ENCODE measurements at regions not wholly inside any gene's neighbourhood (a gene's known extent, or its start where the extent isn't known, plus 50 kb on each side); places are given as distances from the start of the nearest gene placed in this dataset.

DNA sequence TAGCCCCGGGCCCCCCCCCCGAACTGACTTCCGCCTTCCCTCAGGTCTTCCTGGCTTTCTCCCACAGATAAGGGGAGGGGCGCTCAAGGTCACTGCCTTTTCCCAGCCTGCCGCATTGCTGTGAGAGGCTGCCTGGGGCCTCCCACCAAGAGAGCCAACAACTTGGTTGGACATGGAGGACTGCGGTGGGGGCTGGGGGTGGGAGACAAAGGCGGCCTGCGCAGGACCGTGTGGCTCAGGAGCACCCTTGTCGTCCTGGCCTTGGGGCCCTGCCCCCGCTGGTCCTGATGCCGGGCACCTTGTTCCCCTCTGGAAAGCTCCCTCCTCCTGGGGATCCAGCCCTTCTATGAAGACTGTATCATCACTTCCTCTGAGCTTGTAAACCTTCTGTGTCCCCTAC is 105.6 kb upstream of the FOXF1 start:
- WGBS, 2 donors, result 65 to 71% methylated on average over 10 to 11 of the region's 12 CpGs
- intact Hi-C loops (cut with DNase I), result no loop called here
- Histone ChIP-seq H3K27ac (no peak overlapping the region), H3K9me3 (no peaks in the 10 kb centered on the region), H3K4me3 (replicated peaks in 1 of 3) (no peak overlapping the region), H3K27me3 (no peaks in the 10 kb centered on the region), H3K4me1 (no peaks in the 10 kb centered on the region), H3K36me3 (no peaks in the 10 kb centered on the region)
- DNase-seq, result no peak
- TF ChIP-seq, protein P1, sequence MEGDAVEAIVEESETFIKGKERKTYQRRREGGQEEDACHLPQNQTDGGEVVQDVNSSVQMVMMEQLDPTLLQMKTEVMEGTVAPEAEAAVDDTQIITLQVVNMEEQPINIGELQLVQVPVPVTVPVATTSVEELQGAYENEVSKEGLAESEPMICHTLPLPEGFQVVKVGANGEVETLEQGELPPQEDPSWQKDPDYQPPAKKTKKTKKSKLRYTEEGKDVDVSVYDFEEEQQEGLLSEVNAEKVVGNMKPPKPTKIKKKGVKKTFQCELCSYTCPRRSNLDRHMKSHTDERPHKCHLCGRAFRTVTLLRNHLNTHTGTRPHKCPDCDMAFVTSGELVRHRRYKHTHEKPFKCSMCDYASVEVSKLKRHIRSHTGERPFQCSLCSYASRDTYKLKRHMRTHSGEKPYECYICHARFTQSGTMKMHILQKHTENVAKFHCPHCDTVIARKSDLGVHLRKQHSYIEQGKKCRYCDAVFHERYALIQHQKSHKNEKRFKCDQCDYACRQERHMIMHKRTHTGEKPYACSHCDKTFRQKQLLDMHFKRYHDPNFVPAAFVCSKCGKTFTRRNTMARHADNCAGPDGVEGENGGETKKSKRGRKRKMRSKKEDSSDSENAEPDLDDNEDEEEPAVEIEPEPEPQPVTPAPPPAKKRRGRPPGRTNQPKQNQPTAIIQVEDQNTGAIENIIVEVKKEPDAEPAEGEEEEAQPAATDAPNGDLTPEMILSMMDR (IDR thresholded peaks at IDR 0.05), result no peak
- no peak for TF ChIP-seq POLR2A (IDR thresholded peaks at IDR 0.05)

DNA sequence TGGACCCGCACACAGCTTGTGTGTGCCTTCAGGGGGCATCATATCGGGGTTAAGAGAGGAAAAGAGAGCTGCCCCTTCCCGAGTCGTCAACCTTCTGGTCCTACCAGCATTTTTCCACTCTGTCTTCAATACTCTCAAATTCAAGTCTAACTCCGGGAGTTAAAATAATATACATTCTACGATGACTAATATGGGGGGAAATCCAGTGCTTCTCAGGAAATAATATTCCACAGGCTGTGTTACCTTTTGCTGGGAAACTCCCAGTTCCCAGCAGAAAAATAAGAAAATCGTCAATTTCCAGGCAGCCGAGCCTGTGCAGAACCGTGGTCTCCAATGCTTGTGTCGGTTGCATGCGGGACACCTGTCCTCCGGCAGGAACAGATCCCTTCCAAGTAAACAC is 105.0 kb upstream of the FOXF1 start:
- intact Hi-C loops (cut with DNase I), result no loop called here
- Histone ChIP-seq H3K4me1 (no peaks in the 10 kb centered on the region), H3K27ac (no peak overlapping the region), H3K9me3 (no peaks in the 10 kb centered on the region), H3K27me3 (no peaks in the 10 kb centered on the region), H3K36me3 (no peaks in the 10 kb centered on the region), H3K4me3 (replicated peaks in 1 of 3) (no peak overlapping the region)
- no peak for TF ChIP-seq POLR2A (IDR thresholded peaks at IDR 0.05)
- TF ChIP-seq, protein P1 (IDR thresholded peaks at IDR 0.05), result no peak
- 62 to 67% methylated on average over 12 of the region's 12 CpGs for WGBS, 2 donors
- DNase-seq, result no peak

DNA sequence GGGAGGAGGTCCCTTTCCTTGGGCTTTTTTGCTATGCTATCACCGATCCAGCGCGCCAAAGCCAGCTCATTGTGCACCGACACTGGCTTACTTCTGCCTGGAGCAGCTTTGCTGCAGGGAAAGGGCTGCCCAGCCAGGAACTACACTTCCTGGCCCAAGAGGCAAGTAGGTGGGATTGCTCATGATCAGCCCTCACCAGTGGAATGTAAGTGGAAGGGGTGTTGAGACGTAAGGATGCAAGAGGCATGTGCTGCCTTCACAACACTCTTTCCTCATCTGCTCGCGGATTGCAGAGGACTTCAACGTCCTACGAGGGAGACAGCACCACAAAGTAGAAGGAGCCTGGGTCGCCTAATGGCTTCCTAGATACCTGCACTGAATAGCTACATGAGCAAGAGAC is 104.3 kb upstream of the FOXF1 start:
- Histone ChIP-seq H3K36me3 (no peaks in the 10 kb centered on the region), H3K4me1 (no peaks in the 10 kb centered on the region), H3K27me3 (no peaks in the 10 kb centered on the region), H3K4me3 (replicated peaks in 1 of 3) (no peak overlapping the region), H3K27ac (no peak overlapping the region), H3K9me3 (no peaks in the 10 kb centered on the region)
- TF ChIP-seq, protein P1 (IDR thresholded peaks at IDR 0.05), result no peak
- no peak for TF ChIP-seq POLR2A (IDR thresholded peaks at IDR 0.05)
- WGBS, 2 donors, result 64 to 66% methylated on average over 10 of the region's 10 CpGs
- DNase-seq, result no peak
- intact Hi-C loops (cut with DNase I), result no loop called here

DNA sequence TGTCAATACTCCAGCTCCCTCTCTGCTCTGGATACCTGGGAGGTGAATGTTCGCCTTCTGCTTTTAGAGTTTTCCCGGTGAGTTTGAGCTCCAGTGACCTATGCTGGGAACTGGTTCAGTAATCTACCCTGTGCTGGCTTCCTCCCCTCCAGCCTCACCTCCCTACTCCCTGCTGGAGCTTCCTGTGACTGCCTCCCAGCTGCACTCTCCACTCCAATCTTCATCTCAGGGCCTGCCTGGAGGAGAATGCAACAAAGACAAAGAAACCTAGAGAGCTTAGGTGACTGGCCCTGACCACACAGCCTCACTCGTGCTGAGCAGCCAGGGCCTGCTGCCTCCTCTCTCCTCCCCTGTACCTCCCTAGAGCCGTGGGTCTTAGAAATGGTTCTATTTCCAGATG is 101.6 kb upstream of the FOXF1 start:
- WGBS, 2 donors, result 63 to 72% methylated on average over 3 to 4 of the region's 4 CpGs
- TF ChIP-seq, protein P1 (IDR thresholded peaks at IDR 0.05), result no peak
- no peak for TF ChIP-seq POLR2A (IDR thresholded peaks at IDR 0.05)

DNA sequence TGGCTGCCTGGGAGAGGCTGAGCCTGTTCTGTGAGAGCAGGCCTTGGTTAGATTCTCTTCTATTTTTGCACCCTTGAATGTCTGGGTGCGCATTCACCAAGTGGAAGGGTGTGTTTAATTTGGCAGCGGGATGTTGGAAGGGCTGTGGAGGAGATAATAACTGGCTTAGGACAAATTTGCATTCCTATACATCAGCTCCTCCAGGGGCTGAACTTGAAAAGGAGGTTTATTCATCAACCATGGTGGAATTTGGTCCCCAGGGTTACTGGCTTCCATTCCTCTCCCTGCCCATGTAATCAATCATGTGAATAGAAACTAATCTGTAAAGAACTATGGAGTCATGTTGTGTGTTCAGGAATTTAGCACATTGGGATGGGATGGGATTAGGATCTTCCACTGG is 100.2 kb upstream of the FOXF1 start:
- H3K9me3 ChIP-seq, result no peaks in the 10 kb centered on the region
- H3K27me3 ChIP-seq, result peaks cover 3% of the 10 kb centered on the region
- H3K4me3 ChIP-seq (replicated peaks in 1 of 3), result no peak overlapping the region
- TF ChIP-seq POLR2A (IDR thresholded peaks at IDR 0.05), result no peak
- TF ChIP-seq, protein P1 (IDR thresholded peaks at IDR 0.05), result no peak
- H3K4me1 ChIP-seq, result no peaks in the 10 kb centered on the region
- intact Hi-C loops (cut with DNase I), result no loop called here
- WGBS, 2 donors, result 69 to 76% methylated on average over 2 of the region's 2 CpGs
- no peak for DNase-seq
- no peaks in the 10 kb centered on the region for H3K36me3 ChIP-seq
- no peak overlapping the region for H3K27ac ChIP-seq

More for the DNA sequence above, 101.6 kb upstream of the FOXF1 start:
- intact Hi-C loops (cut with DNase I), result no loop called here
- Histone ChIP-seq H3K9me3 (no peaks in the 10 kb centered on the region), H3K36me3 (no peaks in the 10 kb centered on the region), H3K27me3 (peaks cover 3% of the 10 kb centered on the region), H3K4me3 (replicated peaks in 1 of 3) (no peak overlapping the region), H3K27ac (no peak overlapping the region), H3K4me1 (no peaks in the 10 kb centered on the region)
- no peak for DNase-seq
